Right lobe of liver (tissue), 6 donors: ENCODE measurements at regions not wholly inside any gene's neighbourhood (a gene's known extent, or its start where the extent isn't known, plus 50 kb on each side); places are given as distances from the start of the nearest gene placed in this dataset.

Source experiments
- ATAC-seq, 4 donors: fragments of 200-7000 bp; cut with Tn5 transposase; one replicate each; pipeline ENCODE4 v1.9.1; 2020; ENCODE audit warnings: mild to moderate bottlenecking in 4 of 4, moderate library complexity in 4 of 4
- DNase-seq, 3 donors: peaks; one replicate each; pipeline ENCODE4 v3.0.0-alpha.2; 2020
- H3K27ac ChIP-seq, 3 donors: fragments of 200-600 bp; one replicate each; pipeline ENCODE4 v1.8.0; 2022
- H3K27me3 ChIP-seq, 2 donors: fragments of 200-600 bp; one replicate each; pipeline ENCODE4 v1.8.0; 2022
- H3K36me3 ChIP-seq, 4 donors: fragments of 200-600 bp; sonication (generic) in 1 of 4; one replicate each; pipeline versions ENCODE4 v1.5.1 to v1.8.0; 2017 to 2022; ENCODE audit warnings: control low read depth in 1 of 4
- H3K4me1 ChIP-seq, 4 donors: fragments of 200-600 bp; sonication (generic) in 1 of 4; one replicate each; pipeline versions ENCODE4 v1.5.1 to v1.8.0; 2017 to 2022; ENCODE audit warnings: control low read depth in 1 of 4
- H3K4me3 ChIP-seq, 3 donors: fragments of 200-600 bp; one replicate each; pipeline ENCODE4 v1.8.0; 2022
- H3K9me3 ChIP-seq, 4 donors: fragments of 200-600 bp; sonication (generic) in 1 of 4; one replicate each; pipeline versions ENCODE4 v1.5.1 to v1.8.0; 2017 to 2022; ENCODE audit warnings: control low read depth in 1 of 4
- CTCF ChIP-seq, 4 donors: fragments of 200-600 bp in 3 of 4; fragments of 450-650 bp in 1 of 4; IDR thresholded peaks; one replicate each; pipeline versions ENCODE4 v1.5.1 to v1.8.0; 2016 to 2022; ENCODE audit warnings: antibody characterized with exemption in 4 of 4, mild to moderate bottlenecking in 2 of 4
- POLR2A ChIP-seq: fragments of 450-650 bp; IDR thresholded peaks from one replicate; pipeline ENCODE4 v1.6.1; 2017; ENCODE audit warnings: antibody characterized with exemption, mild to moderate bottlenecking
- WGBS: methylation state at CpG from one replicate; pipeline ENCODE4 v1.1.6; 2018; ENCODE audit warnings: low coverage, low lambda C conversion rate; ENCODE audit not compliant: insufficient coverage; ENCODE audit errors: missing lambda C conversion rate; 5-methylcytosine and 5-hydroxymethylcytosine counted together
- intact Hi-C, 2 donors: fragments of 100-400 bp; cut with DNase I; formaldehyde crosslinking; loops; one replicate each; pipeline versions ENCODE4 v1.11.2 to v1.14.1; 2022
- donor health status: DM: no; HTN: yes; CAD: no.
- donor health status: DM: no; HTN: no; CAD: no.
- donor health status: DM: no; HTN: no; CAD: no.
- donor health status: DM: no; HTN: yes; CAD: no.
- donor health status: DM: no; HTN: yes; CAD: no.

GRCh38 chr6:14802514-14803160 is 443.2 kb upstream of the JARID2 start:
- Histone ChIP-seq H3K27ac (no peak overlapping the region), H3K36me3 (no peaks in the 10 kb centered on the region), H3K27me3 (no peaks in the 10 kb centered on the region), H3K4me3 (no peak overlapping the region), H3K9me3 (no peaks in the 10 kb centered on the region), H3K4me1 (peaks cover 0 to 9% (median 4%) of the 10 kb centered on the region in 4 donors)
- TF ChIP-seq POLR2A = no peak
- TF ChIP-seq CTCF (IDR thresholded peaks at IDR 0.05) = no peak
- DNase-seq (no peak), ATAC-seq (no peak)
- intact Hi-C loops = no loop called here
- 89% methylated on average over 9 of the region's 9 CpGs for WGBS

- WGBS = 61% methylated on average over 6 of the region's 18 CpGs
- no peaks in the 10 kb centered on the region for H3K27me3 ChIP-seq
- no peaks in the 10 kb centered on the region for H3K9me3 ChIP-seq
- no peak overlapping the region for H3K27ac ChIP-seq
- H3K36me3 ChIP-seq = no peaks in the 10 kb centered on the region
- DNase-seq (no peak), ATAC-seq (peak in 1 of 4 donors; percentile 21)
- intact Hi-C loops = no loop called here
- no peak overlapping the region for H3K4me3 ChIP-seq
- H3K4me1 ChIP-seq = peaks cover 0 to 9% (median 4%) of the 10 kb centered on the region in 4 donors
- TF ChIP-seq CTCF (IDR thresholded peaks at IDR 0.05) = no peak
- TF ChIP-seq POLR2A = no peak
Observed at GRCh38 chr6:14804001-14804784, 441.7 kb upstream of the JARID2 start.

- Histone ChIP-seq H3K4me3 (no peak overlapping the region), H3K27me3 (no peaks in the 10 kb centered on the region), H3K9me3 (no peaks in the 10 kb centered on the region), H3K27ac (no peak overlapping the region), H3K36me3 (no peaks in the 10 kb centered on the region), H3K4me1 (peaks cover 0 to 9% (median 4%) of the 10 kb centered on the region in 4 donors)
- TF ChIP-seq CTCF (IDR thresholded peaks at IDR 0.05) (no peak), POLR2A (no peak)
- DNase-seq (peak; percentile 85 to 87 (median 87)), ATAC-seq (peak; percentile 70 to 81 (median 74))
- WGBS = no CpG with 5 or more reads among the region's 10 CpGs
- intact Hi-C loops = no loop called here
Observed at GRCh38 chr6:14804785-14805210, 441.1 kb upstream of the JARID2 start.

GRCh38 chr6:14806101-14806500 is 439.8 kb upstream of the JARID2 start:
- Histone ChIP-seq H3K36me3 (no peaks in the 10 kb centered on the region), H3K4me1 (peaks cover 0 to 7% (median 3%) of the 10 kb centered on the region in 4 donors), H3K9me3 (no peaks in the 10 kb centered on the region), H3K4me3 (no peak overlapping the region), H3K27ac (no peak overlapping the region), H3K27me3 (no peaks in the 10 kb centered on the region)
- ATAC-seq = no peak
- DNase-seq = no peak
- intact Hi-C loops = no loop called here
- 90% methylated on average over 2 of the region's 2 CpGs for WGBS
- TF ChIP-seq POLR2A = no peak
- no peak for TF ChIP-seq CTCF (IDR thresholded peaks at IDR 0.05)
